ENCODE measurements at regions not wholly inside any gene's neighbourhood (a gene's known extent, or its start where the extent isn't known, plus 50 kb on each side); places are given as distances from the start of the nearest gene placed in this dataset.

GRCh38 chrX:16304751-16305150 is 137.5 kb downstream of the MAGEB17 start:
- Histone ChIP-seq H3K4me1 (no peaks in the 10 kb centered on the region), H3K27me3 (peaks cover 0 to 7% of the 10 kb centered on the region in 2 donors), H3K27ac (no peak overlapping the region), H3K9me3 (no peaks in the 10 kb centered on the region), H3K36me3 (no peaks in the 10 kb centered on the region), H3K4me3 (no peak overlapping the region)
- no peak for TF ChIP-seq CTCF (IDR thresholded peaks at IDR 0.05)
- DNase-seq (no peak), ATAC-seq (no peak)
- intact Hi-C loops (cut with DNase I): no loop called here

GRCh38 chrX:16305187-16305586 is 137.9 kb downstream of the MAGEB17 start:
- no peak for DNase-seq
- no peaks in the 10 kb centered on the region for H3K9me3 ChIP-seq
- H3K27ac ChIP-seq: no peak overlapping the region
- no peaks in the 10 kb centered on the region for H3K4me1 ChIP-seq
- intact Hi-C loops (cut with DNase I): no loop called here
- no peak for TF ChIP-seq CTCF (IDR thresholded peaks at IDR 0.05)
- no peak overlapping the region for H3K4me3 ChIP-seq
- H3K27me3 ChIP-seq: peaks cover 0 to 7% of the 10 kb centered on the region in 2 donors
- no peaks in the 10 kb centered on the region for H3K36me3 ChIP-seq
- ATAC-seq: no peak

GRCh38 chrX:16307950-16308349 is 140.7 kb downstream of the MAGEB17 start:
- Histone ChIP-seq H3K4me1 (no peaks in the 10 kb centered on the region), H3K9me3 (no peaks in the 10 kb centered on the region), H3K36me3 (no peaks in the 10 kb centered on the region), H3K27me3 (peaks cover 0 to 7% of the 10 kb centered on the region in 2 donors), H3K27ac (no peak overlapping the region), H3K4me3 (no peak overlapping the region)
- no peak for TF ChIP-seq CTCF (IDR thresholded peaks at IDR 0.05)
- ATAC-seq (no peak), DNase-seq (no peak)
- intact Hi-C loops (cut with DNase I): no loop called here

GRCh38 chrX:16308773-16309172 is 141.5 kb downstream of the MAGEB17 start:
- no peaks in the 10 kb centered on the region for H3K36me3 ChIP-seq
- no peaks in the 10 kb centered on the region for H3K9me3 ChIP-seq
- ATAC-seq (no peak), DNase-seq (no peak)
- H3K27ac ChIP-seq: no peak overlapping the region
- no peak for TF ChIP-seq CTCF (IDR thresholded peaks at IDR 0.05)
- H3K27me3 ChIP-seq: peaks cover 0 to 7% of the 10 kb centered on the region in 2 donors
- no peak overlapping the region for H3K4me3 ChIP-seq
- H3K4me1 ChIP-seq: no peaks in the 10 kb centered on the region
- intact Hi-C loops (cut with DNase I): no loop called here

GRCh38 chrX:16310326-16310725 is 143.0 kb downstream of the MAGEB17 start:
- no peak for ATAC-seq
- no peak for TF ChIP-seq CTCF (IDR thresholded peaks at IDR 0.05)

More at GRCh38 chrX:16310326-16310725, 143.0 kb downstream of the MAGEB17 start:
- H3K9me3 ChIP-seq: no peaks in the 10 kb centered on the region
- H3K36me3 ChIP-seq: no peaks in the 10 kb centered on the region
- no peaks in the 10 kb centered on the region for H3K4me1 ChIP-seq
- H3K4me3 ChIP-seq: no peak overlapping the region
- intact Hi-C loops (cut with DNase I): no loop called here
- peaks cover 0 to 7% of the 10 kb centered on the region in 2 donors for H3K27me3 ChIP-seq
- H3K27ac ChIP-seq: no peak overlapping the region
- peak in 1 of 4 donors; percentile 3 for DNase-seq

Measured in left lung (tissue), 4 donors.